NOMO-1 treated with DMSO at 0.1 percent for 48 hours (cell line): ENCODE measurements at regions not wholly inside any gene's neighbourhood (a gene's known extent, or its start where the extent isn't known, plus 50 kb on each side); places are given as distances from the start of the nearest gene placed in this dataset.

ENCODE experiments used
- DNase-seq: peaks from one replicate; lab custom pipeline; 2025; ENCODE audit not compliant: unreplicated experiment; lab: John Stamatoyannopoulos, UW

DNA sequence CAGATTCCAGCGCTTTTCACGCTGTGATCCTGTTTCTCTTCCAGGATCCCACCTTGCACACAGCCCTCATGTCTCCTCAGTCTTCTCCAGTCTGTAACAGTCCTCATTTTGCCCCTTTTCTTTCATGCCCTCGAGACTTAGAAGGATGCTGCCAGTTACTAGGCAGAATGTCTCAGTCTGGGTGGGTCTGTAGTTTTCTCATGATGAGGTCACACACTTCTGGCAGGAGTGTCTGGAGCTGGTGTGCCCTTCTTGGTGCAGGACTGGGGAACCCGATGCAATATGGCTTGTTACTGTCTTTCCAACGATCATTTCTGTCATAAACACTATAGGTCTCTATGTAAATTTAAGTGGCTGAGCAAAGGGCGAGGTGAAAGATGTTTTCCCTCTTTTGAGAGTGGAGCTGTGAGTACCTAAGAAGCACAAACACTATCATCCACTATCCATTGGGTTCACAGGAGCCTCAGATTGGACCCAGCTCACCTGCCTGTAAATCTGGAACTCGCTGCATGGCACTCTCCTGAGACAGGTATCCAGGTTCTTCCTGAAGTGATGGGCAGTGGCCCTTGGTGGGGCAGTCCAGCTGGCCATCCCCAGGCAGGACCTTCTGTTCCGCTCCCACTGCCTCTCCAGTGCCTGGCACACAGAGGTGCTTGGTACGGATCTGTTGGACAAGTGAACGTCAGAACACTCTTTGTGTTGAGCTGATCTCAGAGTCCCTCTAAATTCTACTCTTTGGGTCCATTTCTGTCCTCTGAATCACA is 64.3 kb upstream of the ZNF32 start:
- DNase-seq: no peak

DNA sequence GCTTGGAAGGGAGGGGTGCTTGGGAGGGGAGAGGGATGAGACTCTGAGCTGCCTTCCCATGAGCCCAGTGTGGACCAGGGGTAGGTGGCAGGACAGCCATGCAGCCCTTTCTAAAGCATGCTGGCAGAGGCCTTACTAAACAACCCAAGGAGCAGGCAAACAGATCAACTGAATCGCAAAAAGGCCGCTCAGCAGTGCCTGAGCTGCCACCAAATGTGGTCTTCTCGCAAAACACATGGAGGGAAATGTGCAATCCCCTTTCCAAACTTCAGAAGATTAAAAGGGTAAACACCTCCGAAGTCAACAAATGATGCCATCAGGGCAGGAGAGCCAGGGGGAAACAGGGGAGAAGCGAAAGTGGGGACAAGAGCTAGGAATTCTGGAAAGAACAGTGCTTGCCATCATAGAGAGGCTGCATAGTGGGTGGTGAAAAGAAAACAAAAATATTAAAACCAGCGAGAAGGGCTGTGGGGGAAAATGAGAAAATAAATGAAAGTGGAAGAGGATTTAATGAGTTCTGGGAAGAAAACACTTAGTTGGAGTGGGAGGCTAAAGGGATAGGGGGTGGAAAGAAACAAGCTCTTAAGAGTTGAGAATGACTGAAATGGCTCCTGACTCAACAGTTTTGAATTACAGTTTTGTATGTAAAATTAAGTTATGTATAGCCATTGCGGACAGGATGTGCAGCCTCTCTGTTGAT is 62.2 kb upstream of the ZNF32 start:
- no peak for DNase-seq

DNA sequence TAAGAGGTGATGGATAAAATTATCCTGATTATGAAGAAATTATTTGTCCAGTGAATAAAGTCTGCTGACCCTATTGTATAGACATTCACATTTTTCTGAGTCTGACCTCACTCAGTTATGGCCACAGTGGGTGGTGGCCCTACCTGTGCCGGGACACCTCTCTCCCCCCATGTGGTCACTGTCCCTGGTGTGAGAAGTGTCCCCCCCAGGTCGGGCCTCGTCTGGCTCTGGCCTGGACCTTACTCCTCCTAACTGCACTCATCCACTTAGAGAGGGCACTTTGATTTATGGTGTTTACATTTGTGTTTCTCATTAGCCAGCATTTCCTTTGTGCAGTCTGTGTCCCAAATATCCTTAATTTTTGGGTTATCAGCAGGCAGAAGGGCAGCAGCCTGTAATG is 59.6 kb upstream of the ZNF32 start:
- no peak for DNase-seq

DNA sequence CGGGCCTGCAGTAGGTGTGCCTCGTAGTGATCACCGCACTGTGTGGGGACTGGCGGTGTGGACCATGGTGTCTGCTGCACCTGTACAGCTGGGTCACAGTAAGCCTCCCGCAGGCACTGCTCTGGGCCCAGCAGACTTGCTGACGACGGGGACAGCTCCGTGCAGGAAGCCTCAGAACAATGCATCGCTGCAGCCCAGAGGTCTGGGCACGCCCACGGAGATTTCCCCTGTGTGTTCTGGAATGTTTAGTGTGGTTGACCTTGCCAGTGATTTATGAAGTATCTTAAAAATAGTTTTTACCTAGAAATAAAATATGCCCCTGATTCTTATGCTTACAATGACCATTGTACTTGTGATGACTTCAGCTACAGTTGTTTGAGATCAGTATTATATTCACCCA is 59.1 kb upstream of the ZNF32 start:
- DNase-seq: no peak

DNA sequence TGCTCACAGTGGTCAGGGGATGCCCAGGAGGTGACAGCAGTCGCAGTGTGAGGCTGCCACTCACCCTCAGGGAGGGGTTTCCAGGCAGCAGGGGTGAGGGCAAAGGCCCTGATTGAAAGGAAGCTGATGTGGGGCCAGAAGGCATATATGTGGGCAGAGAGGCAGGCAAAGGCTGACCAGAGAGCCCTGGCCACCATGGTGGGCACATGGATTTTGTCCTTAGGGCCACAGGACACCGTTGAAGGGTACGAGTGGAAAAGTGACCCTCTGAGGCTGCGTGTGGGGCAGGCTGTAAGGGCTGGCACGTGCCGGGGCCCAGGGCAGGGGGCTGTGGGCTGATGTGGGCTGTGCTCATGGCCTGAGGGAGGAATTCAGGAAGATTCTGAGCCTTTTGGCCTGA is 57.5 kb upstream of the ZNF32 start:
- no peak for DNase-seq

DNA sequence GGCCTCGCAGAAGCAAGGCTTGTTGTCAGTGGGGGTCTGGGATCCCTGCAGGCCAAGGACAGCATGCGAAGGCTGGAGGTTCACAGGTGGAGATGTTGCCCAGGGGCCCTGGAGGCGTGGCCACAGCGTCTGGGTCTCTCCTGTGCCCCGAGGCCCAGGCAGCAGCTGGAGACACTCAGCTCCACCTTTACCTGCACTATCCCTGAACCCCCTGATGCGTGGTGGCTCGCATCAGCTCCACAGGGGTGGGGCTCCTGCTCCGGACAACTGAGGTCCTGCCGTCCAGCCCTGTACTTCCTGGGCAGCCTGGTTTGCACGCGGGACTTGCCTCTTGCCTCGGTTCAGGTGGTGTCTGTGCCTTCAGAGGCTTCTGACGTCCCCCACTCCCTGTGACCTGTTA is 54.6 kb upstream of the ZNF32 start:
- DNase-seq: no peak

DNA sequence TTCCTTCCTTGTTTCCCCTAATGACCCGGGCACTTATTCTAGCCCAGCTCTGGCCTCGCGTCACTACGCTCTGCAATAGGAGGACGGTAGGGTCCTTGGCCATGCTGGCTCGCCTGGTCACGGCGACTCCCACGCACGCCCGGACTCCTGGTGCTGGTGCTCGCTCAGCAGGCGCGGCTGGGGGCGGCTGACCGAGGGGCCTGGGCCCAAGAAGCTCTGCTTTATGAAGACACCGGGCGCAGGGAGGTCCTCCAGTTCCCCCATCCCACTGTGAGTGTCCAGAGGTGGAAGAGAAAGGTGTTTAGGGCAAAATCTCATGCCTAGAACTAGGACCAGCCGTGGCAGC is 54.2 kb upstream of the ZNF32 start:
- DNase-seq: no peak

DNA sequence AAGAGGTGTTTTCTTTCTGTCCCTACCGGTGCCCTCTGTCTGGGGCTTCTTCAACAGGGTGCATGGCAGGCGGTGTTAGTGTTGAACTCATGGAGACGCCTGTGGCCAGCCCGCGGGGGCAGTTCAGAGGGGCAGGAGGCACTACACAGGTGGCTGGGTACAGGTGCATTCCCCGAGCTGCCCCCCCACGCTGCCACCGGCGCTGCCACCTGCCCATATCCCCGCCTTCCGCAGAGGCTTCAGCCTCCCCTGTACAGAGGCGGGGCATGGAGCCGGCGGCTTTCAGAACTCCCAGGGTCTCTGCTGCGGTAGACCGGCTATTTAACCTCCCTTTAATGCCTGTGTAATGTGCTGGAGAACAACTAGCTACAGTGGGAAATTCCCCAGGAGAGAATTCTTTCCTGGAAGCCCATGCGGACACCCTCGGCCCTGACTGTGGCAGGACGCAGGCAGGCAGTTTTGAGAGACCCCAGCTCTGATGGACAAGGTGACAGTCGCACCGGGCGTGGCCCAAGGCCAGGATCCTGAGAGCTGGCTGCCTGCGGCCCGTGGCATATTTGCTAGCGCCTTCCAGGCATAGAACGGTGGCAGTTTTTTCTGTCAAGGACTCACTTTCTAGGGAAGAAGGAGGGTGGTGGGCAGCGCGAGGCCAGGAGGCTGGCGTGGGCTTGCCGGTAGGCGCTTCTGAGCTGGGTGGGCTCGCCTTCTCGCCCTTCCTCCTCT is 53.7 kb upstream of the ZNF32 start:
- no peak for DNase-seq

DNA sequence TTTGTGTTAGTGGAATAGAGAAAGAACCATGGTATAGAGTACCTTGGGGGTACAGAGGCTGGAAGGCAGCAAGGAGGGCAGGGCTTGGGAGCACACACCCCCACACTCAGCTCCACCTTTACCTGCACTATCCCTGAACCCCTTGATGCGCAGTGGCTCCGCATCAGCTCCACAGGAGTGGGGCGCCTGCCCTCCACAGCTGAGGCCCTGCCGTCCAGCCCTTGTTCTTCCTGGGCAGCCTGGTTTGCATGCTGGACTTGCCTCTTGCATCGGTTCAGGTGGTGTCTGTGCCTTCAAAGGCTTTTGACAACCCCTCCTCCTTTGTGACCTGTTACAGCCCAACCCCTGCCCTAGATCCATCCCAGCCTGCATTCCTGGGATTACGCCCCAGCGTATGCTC is 52.6 kb upstream of the ZNF32 start:
- no peak for DNase-seq

DNA sequence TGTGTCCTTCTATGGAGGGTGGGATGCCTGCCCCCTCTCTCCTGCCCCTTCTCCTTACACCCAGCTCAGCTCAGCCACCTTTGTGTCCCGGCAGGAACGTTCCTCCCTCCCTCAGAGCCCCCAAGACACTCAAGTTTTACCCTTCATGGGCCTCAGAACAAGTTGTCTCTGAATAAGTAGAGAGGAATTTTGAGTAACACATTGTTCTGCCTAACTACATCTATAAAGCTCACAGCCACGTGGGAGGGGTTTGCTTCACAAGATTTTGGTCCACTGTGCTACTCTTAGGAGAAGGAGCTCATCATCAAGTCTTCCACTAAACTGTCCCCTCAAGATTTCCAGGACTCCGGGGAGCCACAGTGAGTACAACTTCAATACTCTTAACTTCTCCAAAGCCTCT is 51.6 kb upstream of the ZNF32 start:
- DNase-seq: no peak

DNA sequence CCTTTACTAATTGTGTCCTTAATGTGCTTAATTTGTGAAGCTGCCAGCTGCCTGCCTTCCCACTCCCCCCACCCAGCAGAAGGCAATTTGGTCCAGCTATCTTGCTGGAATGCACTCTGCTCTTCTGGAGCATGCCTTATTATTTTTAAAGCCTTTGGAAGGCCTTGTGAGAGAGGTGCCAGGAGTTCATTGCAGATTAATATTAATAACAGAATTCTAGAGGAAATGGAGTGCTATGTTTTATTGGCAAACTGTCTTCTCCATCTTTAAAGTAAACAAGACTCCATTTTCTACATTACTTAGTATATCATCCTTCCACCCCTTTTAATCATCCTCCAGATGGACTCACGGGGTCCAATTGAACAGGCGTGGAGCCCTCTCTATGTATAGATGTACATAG is 50.8 kb upstream of the ZNF32 start:
- DNase-seq: no peak
